ENCODE measurements at regions not wholly inside any gene's neighbourhood (a gene's known extent, or its start where the extent isn't known, plus 50 kb on each side); places are given as distances from the start of the nearest gene placed in this dataset.

DNA sequence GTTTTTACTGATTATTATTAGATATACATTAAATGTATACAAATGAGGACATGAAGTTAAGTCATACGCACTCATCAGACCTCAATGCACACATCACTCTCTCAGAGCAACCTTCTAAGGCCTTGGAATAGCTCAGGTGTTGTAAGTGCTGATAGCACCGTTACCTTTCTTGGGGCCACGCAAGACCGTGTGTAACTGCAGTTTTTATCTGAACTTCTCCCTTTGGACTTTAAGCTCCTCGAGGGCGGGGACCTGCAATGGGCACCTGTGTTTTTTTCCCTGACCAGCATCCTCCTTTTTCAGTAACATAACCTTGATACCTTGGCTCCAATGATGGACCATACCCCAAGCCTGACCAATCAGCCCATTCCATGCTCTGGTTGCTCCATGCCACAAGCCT, 136.5 kb upstream of the TMCC3 start:
- Histone ChIP-seq H3K9me3 (no peaks in the 10 kb centered on the region), H3K4me1 (ENCODE audit: control insufficient read depth in 1 of 2, low read depth in 2 of 2) (no peaks in the 10 kb centered on the region), H3K27me3 (replicated peaks; ENCODE audit: insufficient read depth) (no peaks in the 10 kb centered on the region), H3K36me3 (no peaks in the 10 kb centered on the region), H3K27ac (no peak overlapping the region), H3K4me3 (no peak overlapping the region)
- TF ChIP-seq, protein P1, sequence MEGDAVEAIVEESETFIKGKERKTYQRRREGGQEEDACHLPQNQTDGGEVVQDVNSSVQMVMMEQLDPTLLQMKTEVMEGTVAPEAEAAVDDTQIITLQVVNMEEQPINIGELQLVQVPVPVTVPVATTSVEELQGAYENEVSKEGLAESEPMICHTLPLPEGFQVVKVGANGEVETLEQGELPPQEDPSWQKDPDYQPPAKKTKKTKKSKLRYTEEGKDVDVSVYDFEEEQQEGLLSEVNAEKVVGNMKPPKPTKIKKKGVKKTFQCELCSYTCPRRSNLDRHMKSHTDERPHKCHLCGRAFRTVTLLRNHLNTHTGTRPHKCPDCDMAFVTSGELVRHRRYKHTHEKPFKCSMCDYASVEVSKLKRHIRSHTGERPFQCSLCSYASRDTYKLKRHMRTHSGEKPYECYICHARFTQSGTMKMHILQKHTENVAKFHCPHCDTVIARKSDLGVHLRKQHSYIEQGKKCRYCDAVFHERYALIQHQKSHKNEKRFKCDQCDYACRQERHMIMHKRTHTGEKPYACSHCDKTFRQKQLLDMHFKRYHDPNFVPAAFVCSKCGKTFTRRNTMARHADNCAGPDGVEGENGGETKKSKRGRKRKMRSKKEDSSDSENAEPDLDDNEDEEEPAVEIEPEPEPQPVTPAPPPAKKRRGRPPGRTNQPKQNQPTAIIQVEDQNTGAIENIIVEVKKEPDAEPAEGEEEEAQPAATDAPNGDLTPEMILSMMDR (IDR thresholded peaks at IDR 0.05): no peak
- DNase-seq (ENCODE audit: low spot score): no peak
- no peak for ATAC-seq (ENCODE audit: insufficient number of reproducible peaks, low FRiP score, low read depth)

DNA sequence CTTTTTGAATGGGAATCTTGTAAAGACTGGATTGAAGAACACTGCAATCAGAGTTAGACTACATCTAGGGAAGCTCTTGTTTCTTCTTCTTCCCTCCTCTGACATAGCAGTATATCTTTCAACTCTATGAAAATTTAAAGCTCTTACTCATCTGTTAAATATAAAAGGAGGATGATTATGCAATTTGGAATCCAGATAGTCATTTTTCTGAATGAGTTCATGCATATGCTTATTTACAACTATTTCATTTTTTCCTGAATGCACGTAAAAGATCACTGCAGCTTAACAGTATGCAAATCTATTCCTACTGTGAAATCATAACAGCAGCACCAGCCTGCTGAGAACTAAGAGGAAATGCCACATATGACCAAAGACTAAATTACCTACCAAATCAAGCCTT, 133.5 kb upstream of the TMCC3 start:
- Histone ChIP-seq H3K9me3 (no peaks in the 10 kb centered on the region), H3K36me3 (no peaks in the 10 kb centered on the region), H3K27me3 (replicated peaks; ENCODE audit: insufficient read depth) (no peaks in the 10 kb centered on the region), H3K4me1 (ENCODE audit: control insufficient read depth in 1 of 2, low read depth in 2 of 2) (no peaks in the 10 kb centered on the region), H3K4me3 (no peak overlapping the region), H3K27ac (no peak overlapping the region)
- TF ChIP-seq, protein P1 (IDR thresholded peaks at IDR 0.05): no peak
- DNase-seq (ENCODE audit: low spot score) (no peak), ATAC-seq (ENCODE audit: insufficient number of reproducible peaks, low FRiP score, low read depth) (no peak)

DNA sequence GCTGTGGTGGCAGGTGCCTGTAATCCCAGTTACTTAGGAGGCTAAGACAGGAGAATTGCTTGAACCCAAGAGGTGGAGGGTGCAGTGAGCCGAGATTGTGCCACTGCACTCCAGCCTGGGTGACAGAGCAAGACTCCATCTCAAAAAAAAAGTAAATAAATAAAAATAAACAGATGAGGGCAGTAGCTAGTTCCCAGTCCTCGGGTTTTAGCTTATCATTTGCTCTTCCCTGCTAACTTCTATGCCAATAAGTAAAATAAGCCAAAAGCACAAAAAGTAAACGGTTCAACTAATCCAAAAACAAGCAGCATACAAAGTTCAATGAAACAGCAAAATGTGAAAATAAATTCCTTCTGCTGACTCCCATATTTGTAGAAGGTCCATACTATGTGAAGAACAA, 133.0 kb upstream of the TMCC3 start:
- Histone ChIP-seq H3K4me1 (ENCODE audit: control insufficient read depth in 1 of 2, low read depth in 2 of 2) (no peaks in the 10 kb centered on the region), H3K4me3 (no peak overlapping the region), H3K9me3 (no peaks in the 10 kb centered on the region), H3K27ac (no peak overlapping the region), H3K36me3 (no peaks in the 10 kb centered on the region), H3K27me3 (replicated peaks; ENCODE audit: insufficient read depth) (no peaks in the 10 kb centered on the region)
- TF ChIP-seq, protein P1 (IDR thresholded peaks at IDR 0.05): no peak
- ATAC-seq (ENCODE audit: insufficient number of reproducible peaks, low FRiP score, low read depth) (no peak), DNase-seq (ENCODE audit: low spot score) (no peak)

DNA sequence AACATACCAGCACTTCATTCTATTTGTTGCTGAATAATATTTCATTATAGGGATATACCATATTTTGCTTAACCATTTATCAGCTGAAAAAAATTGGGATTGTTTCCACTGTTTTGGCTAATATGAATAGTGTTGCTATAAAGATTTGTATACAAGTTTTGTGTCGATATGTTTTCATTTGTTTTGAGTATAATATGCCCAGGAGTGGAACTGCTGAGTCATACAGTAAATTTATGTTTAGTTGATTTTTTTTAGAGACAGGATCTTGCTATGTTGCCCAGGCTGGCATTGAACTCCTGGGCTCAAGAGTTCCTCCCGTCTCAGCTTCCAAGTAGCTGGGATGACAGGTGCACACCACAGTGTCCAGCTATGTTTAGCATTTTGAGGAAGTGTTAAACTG, 131.5 kb upstream of the TMCC3 start:
- Histone ChIP-seq H3K27ac (no peak overlapping the region), H3K4me3 (no peak overlapping the region), H3K9me3 (no peaks in the 10 kb centered on the region), H3K27me3 (replicated peaks; ENCODE audit: insufficient read depth) (no peaks in the 10 kb centered on the region), H3K4me1 (ENCODE audit: control insufficient read depth in 1 of 2, low read depth in 2 of 2) (no peaks in the 10 kb centered on the region), H3K36me3 (no peaks in the 10 kb centered on the region)
- DNase-seq (ENCODE audit: low spot score) (no peak), ATAC-seq (ENCODE audit: insufficient number of reproducible peaks, low FRiP score, low read depth) (no peak)
- TF ChIP-seq, protein P1 (IDR thresholded peaks at IDR 0.05): no peak

DNA sequence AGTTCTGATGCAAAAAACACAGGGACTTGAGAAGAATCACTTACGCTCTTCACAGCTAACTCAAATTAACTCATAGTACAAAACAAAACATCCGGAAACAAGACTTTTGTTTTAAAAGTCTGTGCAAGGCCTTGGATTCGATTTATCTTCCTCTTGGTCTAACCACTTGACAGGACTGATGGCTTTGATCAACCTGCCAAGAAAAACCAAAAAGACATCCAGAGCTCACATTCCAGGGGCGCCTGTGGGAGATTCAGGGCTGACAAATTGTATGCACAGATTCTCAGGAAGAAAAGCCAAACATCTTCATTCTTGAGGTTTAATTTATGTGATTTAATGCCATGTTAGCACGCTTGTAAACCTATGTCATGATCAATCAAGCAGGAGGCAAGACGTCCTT, 129.1 kb upstream of the TMCC3 start:
- TF ChIP-seq, protein P1 (IDR thresholded peaks at IDR 0.05): no peak
- H3K36me3 ChIP-seq: no peaks in the 10 kb centered on the region
- no peaks in the 10 kb centered on the region for H3K27me3 ChIP-seq (replicated peaks; ENCODE audit: insufficient read depth)
- H3K9me3 ChIP-seq: no peaks in the 10 kb centered on the region
- H3K4me1 ChIP-seq (ENCODE audit: control insufficient read depth in 1 of 2, low read depth in 2 of 2): no peaks in the 10 kb centered on the region
- H3K4me3 ChIP-seq: no peak overlapping the region
- DNase-seq (ENCODE audit: low spot score) (no peak), ATAC-seq (ENCODE audit: insufficient number of reproducible peaks, low FRiP score, low read depth) (no peak)
- no peak overlapping the region for H3K27ac ChIP-seq

Data from thoracic aorta (tissue), 2 donors.